SW 1271 (cell line): ENCODE measurements at regions not wholly inside any gene's neighbourhood (a gene's known extent, or its start where the extent isn't known, plus 50 kb on each side); places are given as distances from the start of the nearest gene placed in this dataset.
"Not testable (repeated sequence)": the region's sequence is repeated elsewhere in the genome, so short reads cannot be mapped to it uniquely, and the experiment has no call there.

ENCODE experiments used
- DNase-seq, 2 experiments: peaks; one replicate each; lab custom pipeline; 2025; lab: John Stamatoyannopoulos, UW

GRCh38 chr18:1133541-1133940 lies 228.9 kb downstream of the ADCYAP1 start:
- no peak for DNase-seq

- DNase-seq, result no peak
Measured at GRCh38 chr18:1147730-1148129, 243.1 kb downstream of the ADCYAP1 start.

DNA sequence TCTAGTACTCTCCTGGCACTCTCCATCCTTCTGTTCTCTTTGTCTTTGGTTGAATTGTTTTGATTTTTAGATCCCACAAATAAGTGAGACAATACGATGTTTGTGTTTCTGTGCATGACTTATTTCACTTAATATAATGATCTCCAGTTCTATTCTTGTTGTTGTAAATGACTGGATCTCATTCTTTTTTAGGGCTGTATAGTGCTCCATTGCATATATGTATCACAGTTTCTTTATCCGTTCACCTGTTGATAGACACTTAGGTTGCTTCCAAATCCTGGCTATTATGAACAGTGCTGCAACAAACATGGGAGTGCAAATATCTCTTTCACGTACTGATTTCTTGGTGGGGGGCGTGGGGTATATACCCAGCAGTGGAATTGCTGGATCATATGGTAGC lies 245.0 kb downstream of the ADCYAP1 start:
- DNase-seq, result no peak

DNA sequence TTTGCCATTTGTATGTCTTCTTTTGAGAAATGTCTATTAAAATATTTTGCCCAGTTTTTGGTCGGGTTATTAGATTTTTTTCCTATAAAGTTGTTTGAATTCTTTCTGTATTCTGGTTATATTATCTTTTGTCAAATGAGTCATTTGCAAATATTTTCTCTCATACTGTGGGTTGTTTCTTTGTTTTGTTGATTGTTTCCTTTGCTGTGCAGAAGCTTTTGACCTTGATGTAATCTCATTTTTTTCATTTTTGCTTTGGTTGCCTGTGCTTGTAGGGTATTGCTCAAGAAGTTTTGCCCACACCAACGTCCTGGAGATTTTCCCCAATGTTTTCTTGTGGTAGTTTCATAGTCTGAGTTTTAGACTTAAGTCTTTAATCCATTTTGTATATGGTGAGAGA lies 245.7 kb downstream of the ADCYAP1 start:
- no peak for DNase-seq

GRCh38 chr18:1152958-1153357 lies 248.3 kb downstream of the ADCYAP1 start:
- not testable (repeated sequence) for DNase-seq

GRCh38 chr18:1173593-1173992 lies 268.9 kb downstream of the ADCYAP1 start:
- no peak for DNase-seq

DNA sequence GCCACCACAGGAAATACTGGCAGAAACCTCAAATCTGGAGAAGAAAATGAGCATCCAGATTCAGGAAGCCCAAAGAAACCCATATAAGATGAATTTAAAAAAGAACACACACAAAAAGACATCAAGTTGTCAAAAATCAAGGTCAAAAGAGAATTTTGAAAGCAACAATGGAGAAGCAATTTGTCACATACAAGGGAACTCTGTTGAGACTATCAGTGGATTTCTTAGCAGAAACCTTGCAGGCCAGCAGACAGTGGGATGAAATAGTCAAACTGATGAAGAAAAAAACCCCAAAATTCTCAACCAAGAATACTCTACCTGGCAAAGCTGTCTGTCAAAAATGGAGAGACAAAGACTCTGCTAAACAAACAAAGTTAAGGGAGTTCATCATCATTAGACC lies 272.6 kb downstream of the ADCYAP1 start:
- no peak for DNase-seq

DNA sequence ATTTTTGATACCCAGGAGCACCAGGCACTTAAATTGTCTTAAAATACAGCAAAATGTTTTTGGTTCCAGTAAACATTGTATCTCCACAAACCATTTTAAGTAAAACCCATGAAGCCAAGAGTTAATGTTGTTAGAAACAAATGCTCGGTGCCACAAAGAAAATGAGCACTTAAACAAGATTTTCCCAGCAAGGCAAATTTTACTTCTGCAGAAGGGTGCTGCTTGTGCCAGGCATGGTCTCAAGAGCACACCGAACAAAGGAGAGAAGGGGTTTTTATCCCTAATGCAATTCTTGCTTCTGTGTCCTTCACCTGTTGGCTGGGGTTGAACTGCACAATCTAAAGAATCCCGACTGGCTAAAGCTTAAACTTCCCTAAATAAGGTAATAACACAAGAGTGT lies 286.7 kb downstream of the ADCYAP1 start:
- no peak for DNase-seq

GRCh38 chr18:1213126-1213525 lies 308.5 kb downstream of the ADCYAP1 start:
- DNase-seq, result no peak

DNA sequence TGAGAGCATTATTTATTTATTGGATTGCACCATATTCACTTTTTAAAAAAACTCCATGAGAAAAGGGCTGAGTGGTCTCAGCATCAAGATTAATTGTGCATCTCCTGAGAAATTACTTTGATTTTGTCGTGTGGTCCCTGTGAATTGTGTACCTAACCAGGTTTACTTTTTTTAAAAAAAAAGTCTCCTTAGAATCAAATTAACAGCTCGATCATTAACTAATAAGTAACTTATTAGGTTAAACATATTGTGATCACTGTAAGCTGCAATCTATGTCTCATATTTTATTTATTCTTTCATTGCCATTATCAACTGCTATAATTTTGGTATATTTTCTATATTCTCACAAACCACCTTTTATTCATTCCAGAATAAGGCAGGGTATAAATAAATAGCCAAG lies 318.2 kb downstream of the ADCYAP1 start:
- DNase-seq, result no peak

GRCh38 chr18:1227025-1227424 lies 322.4 kb downstream of the ADCYAP1 start:
- DNase-seq, result no peak

DNA sequence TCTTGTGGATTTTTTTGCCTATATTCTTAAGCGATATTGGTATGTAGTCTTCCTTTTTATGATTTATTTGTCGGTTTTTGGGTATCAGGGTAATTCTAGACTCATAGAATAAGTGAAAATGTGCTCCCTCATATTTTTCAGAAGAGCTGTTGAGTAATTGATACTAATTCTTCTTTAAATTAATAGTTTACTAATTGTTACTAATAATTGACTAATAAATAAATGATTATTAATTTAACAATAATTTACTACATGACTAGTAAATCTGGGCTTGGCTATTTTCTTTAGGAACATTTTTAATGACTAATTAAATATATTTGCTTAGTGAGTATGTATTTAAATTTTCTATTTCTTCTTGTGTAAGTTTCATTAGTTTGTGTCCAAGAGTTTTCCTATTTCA lies 325.0 kb downstream of the ADCYAP1 start:
- no peak for DNase-seq

GRCh38 chr18:1232867-1233266 lies 328.2 kb downstream of the ADCYAP1 start:
- no peak for DNase-seq

DNA sequence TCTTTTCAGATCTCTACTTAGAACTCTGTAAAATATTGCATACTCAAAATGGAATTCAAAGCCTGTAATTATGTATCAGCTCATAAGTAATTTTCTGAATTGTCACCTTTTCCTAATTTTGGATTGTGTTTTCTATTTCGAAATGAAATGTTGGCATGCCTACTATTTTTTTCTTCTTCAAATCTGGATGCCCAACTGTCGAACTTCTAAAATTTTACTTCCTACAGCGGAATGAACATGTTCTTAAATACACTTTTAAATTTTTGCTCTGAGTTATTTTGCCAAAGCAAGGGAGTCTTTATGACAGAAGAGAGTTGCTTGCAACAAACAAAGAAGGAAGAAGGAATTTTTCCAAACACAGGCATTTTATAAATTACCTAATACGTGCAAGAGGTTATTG lies 336.0 kb downstream of the ADCYAP1 start:
- no peak for DNase-seq

GRCh38 chr18:1244397-1245122 lies 339.9 kb downstream of the ADCYAP1 start:
- no peak for DNase-seq

DNA sequence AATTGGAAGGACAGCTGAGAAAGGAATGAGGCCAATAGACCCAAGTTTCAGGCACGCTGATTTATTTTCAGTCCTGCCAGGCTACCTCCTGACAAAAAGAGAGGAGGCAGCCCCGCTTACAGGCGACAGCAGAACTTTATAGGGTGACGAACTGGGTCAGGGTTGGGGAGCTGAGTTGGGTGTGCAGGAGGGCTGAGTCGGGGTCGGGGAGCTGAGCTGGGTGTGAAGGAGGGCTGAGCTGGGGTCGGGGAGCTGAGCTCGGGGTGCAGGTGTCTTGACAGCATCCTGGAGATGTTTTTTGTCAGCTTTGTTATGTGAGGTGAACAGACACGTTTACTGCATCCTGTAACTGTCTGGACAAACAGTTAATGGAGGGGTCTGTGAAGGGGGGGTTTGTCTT lies 342.2 kb downstream of the ADCYAP1 start:
- DNase-seq, result no peak

- DNase-seq, result no peak
Measured at GRCh38 chr18:1252534-1252933, 347.9 kb downstream of the ADCYAP1 start.

DNA sequence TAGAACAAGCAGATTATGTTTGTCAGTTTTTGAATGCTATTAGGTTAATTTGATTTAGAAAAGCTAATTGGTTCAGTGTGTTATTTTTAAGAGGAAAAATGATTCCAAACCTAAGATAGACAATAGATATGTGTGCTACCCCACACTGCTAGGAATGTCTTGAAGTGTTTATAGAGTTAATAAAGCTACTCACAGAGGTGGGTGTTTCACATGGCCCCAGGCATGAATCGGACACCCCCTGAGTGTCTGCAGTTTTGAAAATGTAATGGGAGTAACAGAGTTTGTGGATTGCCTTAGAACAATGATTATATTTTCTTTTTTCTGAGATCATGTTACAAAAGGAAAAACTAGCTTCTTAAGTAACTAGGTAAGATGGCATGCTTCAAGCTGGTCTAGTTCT lies 348.3 kb downstream of the ADCYAP1 start:
- DNase-seq, result no peak

GRCh38 chr18:1253827-1254226 lies 349.2 kb downstream of the ADCYAP1 start:
- DNase-seq, result no peak

GRCh38 chr18:1261054-1261453 lies 356.4 kb downstream of the ADCYAP1 start:
- DNase-seq, result no peak

GRCh38 chr18:1267021-1267420 lies 362.4 kb downstream of the ADCYAP1 start:
- DNase-seq, result no peak

DNA sequence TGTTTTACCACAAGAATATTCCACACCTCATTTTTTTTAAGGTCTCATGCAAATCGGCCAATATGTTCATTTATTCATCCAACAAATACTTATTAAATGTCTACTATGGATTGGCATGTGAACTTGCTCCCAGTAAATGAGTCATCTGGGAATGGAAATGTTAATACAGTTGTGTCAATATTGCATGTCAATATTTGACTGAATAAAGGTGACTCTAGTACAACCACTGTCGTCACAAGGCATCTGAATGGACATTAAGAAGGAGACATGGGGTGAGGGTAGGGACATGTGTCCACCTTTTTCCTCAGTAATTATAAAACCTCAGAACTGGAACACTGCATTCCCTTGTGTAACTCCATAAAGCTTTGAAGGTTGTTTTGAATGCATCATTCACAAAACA lies 365.4 kb downstream of the ADCYAP1 start:
- DNase-seq, result no peak

DNA sequence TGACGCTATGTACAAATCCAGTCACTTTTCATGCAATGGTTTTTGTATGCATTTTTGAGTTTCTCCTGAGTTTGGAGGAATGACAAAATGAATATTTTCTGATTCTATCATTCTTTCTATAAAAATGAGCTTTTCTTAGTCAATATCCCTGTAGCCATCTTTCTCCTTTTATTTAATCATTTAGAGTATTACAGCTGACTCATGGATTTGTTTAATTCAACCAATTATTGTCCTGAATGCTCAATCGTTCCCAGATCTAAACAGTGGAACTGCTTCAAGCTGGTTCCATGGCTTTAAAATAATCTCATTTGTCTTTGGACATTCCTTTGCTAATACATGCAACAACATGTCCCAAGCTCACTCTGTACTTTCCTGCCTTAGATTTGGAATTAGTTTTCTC lies 368.8 kb downstream of the ADCYAP1 start:
- DNase-seq, result no peak

- DNase-seq, result no peak
Measured at GRCh38 chr18:1292167-1292566, 387.5 kb downstream of the ADCYAP1 start.
